ENCODE measurements at regions not wholly inside any gene's neighbourhood (a gene's known extent, or its start where the extent isn't known, plus 50 kb on each side); places are given as distances from the start of the nearest gene placed in this dataset.

DNA sequence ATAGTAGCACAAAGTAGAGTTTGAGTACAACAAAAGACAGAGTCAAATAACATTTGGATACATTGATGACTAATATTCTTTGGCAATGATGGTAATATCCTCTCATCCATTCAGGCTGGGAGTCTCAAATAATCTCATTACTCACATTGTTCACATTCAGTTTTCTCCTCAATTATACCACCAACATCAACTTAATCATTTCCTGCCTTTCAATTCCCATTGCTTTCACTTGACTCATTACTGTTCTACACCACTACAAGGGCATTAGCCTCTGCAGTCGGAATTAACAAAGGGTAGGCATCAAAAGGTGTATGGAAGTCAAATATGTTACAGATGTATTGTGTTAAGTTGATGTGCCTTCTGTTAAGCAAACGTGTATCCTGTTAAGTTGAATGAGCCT, 518.4 kb upstream of the SLITRK1 start:
- TF ChIP-seq POLR2A (IDR thresholded peaks at IDR 0.05; ENCODE audit: low read length) (no peak), GATA1 (IDR thresholded peaks at IDR 0.05; ENCODE audit: low read depth, low read length) (no peak)

Data from erythroblast (primary cell).